ENCODE measurements at regions not wholly inside any gene's neighbourhood (a gene's known extent, or its start where the extent isn't known, plus 50 kb on each side); places are given as distances from the start of the nearest gene placed in this dataset.
"Not testable (repeated sequence)": the region's sequence is repeated elsewhere in the genome, so short reads cannot be mapped to it uniquely, and the experiment has no call there.

- no peak for DNase-seq
Measured at GRCh38 chr4:81804849-81805248, 333.1 kb upstream of the RASGEF1B start.

DNA sequence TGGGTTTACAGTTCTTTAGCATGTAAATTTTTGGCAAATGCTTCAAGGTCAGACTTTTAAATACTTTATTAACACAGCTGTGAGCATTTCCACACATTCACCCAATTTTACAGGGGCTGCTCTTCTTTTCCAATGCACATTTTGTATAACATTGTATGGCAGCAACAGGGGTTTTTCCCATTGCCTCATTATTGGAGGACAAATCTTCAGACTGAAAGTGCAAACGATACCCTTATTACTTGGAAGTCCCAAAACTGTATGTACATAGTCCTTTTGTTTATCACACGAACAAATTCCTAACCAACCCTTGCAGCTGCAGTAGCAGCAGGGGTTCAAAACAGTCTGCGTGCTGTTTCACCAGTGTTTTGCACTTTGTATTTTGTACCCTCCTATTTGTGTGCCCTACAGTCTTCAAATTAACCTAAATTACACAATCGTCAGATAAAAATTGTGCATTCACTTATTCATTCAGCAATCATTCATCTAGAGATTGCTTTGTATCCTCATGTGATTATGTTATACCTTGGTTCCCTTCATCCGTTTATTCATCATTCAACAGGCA lies 330.7 kb upstream of the RASGEF1B start:
- no peak for DNase-seq

DNA sequence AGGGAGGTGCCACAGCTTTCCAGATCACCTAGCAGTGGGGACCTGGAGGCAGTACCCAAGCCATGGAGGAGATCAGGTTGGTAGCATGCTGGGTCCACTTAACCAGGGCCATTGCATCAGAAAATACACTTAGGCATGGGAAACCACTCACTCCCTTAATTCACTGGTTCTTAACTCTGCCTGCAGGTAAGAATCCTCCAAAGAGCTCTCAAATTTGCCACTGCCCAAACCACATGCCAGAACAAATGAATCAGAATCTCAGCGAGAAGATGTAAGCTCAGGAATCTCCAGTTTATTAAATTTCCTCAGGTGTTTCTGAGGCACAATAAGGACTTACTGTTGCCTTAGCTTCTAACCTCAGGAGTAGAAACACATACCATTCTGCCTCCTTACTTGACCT lies 327.7 kb upstream of the RASGEF1B start:
- DNase-seq: no peak

GRCh38 chr4:81796790-81797528 lies 325.3 kb upstream of the RASGEF1B start:
- no peak for DNase-seq

GRCh38 chr4:81792521-81792920 lies 320.8 kb upstream of the RASGEF1B start:
- no peak for DNase-seq

- no peak for DNase-seq
Measured at GRCh38 chr4:81790477-81790876, 318.8 kb upstream of the RASGEF1B start.

DNA sequence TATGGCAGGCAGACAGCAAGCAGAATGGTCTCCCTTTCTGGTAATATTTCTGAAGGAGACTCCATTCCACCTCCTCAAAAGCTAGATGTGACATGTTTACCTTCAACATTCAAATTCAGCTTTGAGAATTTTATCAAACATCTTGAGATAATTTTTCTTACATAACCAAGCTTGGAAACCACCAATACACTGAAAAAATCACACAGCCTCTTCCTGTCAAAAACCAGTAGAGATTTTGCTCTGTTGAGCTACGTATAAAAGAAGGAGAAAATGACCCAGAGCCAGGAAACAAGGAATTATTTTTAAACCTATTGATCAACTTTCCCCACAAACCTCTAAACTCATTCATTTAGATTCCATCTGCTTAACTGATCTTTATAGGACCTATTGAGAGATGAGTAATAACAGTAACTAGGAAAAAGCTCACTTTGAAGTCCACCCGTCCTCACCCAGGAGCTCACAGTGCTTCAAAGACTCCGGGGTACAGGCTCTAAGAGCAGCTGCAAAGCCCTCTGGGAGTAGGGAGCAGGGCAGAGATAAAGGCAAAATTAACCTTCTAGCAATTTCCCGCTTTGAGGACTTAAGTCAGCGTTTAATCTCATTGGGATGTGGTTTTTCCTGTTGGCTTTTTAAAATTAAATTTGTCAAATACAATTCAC lies 318.2 kb upstream of the RASGEF1B start:
- no peak for DNase-seq

- no peak for DNase-seq
Measured at GRCh38 chr4:81789158-81789557, 317.5 kb upstream of the RASGEF1B start.

DNA sequence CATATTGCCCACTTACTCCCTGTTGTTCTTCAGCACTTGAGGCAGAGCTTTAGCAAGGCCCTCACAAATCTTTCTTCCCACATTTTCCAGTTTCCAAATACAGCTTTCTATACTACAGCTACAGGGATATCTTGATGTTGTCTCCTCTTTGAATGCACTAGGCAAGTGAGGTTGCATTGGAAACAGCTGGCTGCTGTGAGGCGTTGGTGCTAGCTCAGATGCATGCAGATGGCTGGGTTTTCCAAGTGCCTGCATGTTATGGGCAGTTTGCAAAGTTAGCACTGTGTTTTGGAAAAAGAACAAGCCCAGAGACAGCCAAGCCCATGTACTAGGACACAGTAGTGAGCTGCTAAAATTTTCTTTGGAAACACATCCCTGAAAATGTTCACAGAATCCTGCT lies 315.1 kb upstream of the RASGEF1B start:
- no peak for DNase-seq

DNA sequence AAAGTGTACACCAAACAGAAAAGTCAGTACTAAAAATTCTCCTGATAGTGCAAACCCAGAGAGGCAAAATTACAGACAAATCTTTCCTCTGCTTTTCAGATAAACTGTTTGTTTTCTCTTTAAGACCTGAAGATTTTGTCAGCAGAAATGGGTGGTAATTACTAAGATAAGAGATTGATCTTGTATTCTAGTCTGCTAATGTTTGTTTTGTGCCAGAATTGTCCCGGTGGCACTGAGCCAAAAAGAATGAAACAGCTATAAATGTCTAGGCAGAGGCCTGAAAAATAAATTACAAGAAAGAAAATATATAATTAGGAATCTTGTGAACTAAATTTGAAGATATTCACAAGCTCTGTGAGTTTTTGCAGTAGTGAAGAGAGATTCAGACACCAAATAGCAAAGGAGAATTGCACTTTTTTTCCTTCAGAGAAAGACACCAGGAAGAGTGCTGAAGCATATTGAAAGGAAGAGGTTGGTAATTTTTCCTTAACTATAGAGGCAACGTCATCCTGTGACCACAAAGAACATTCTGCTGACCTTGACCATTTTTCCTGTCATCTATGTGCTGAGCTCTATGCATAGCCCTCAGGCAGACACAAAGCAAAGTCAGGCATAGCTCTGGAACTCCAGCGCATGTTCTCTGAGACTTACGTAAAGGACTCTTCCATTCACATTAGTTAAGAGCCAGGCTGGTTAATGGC lies 314.5 kb upstream of the RASGEF1B start:
- peak; percentile 33 for DNase-seq

- DNase-seq: no peak
Measured at GRCh38 chr4:81785338-81785737, 313.6 kb upstream of the RASGEF1B start.

DNA sequence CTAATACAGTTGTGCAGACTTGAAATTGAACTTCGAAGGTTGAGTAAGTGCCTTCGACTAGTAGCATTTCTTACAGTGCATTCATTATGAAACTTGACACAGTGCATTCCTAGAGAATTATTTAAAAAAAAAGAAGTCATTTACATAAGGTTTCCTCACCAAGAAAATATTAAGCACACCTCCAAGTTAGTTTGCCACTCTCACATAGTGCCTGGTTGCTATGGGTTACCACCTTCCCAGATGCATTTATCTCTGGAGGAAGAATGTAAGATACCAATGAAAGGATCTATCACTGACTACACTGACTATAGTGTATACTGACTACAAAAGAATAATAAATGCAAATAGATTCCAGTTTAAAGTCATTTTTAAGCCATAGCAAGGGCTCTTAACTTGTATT lies 311.9 kb upstream of the RASGEF1B start:
- DNase-seq: no peak

- DNase-seq: no peak
Measured at GRCh38 chr4:81781799-81782198, 310.1 kb upstream of the RASGEF1B start.

DNA sequence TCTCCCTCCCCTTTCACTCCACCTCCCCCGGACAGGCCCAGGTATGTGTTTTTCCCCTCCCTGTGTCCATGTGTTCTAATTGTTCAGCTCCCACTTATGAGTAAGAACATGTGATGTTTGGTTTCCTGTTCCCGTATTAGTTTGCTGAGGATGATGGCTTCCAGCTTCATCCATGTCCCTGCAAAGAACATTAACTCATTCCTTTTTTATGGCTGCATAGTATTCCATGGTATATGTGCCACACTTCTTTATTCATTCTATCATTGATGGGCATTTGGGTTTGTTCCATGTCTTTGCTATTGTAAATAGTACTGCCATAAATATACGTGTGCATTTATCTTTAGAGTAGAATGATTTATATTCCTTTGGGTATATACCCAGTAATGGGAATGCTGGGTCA lies 306.0 kb upstream of the RASGEF1B start:
- DNase-seq: not testable (repeated sequence)

DNA sequence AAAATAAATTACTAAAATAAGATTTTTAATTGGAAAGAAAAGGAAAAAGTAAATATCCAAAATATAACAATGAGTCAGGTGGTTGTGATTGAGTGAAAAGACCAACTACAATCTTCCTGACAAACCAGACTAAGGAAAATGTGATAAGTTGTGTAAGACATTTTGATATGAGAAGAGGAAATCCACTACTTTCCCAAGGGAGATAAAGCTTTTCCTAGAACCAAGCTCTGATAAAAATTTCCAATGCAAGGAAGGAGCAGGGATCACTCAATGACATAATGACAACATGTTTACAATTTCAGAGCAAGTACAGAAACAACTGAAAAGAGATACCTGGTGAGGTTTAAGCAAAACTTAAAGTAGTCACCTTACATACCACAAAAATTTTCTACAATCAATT lies 305.1 kb upstream of the RASGEF1B start:
- no peak for DNase-seq

DNA sequence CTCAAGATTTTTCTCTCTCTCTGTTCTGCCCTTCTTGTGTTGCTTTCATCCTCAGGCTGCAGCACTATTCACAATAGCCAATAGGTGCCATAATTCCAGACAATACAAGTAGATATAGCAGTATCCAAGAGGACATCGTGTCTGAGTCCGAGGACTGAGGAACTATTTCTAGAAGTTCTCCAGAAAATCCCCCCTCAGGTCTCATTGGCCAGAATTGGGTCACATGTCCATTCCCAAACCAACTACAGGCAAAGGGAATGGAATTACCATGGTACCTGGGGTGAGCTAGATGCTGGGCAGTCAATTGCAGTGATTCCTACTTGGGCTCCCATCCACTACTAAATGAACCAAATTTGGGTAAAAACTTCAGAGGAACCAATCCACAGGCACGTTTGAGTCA lies 301.9 kb upstream of the RASGEF1B start:
- no peak for DNase-seq

- no peak for DNase-seq
Measured at GRCh38 chr4:81771721-81772120, 300.0 kb upstream of the RASGEF1B start.

- no peak for DNase-seq
Measured at GRCh38 chr4:81769244-81769643, 297.5 kb upstream of the RASGEF1B start.

GRCh38 chr4:81758574-81759264 lies 287.0 kb upstream of the RASGEF1B start:
- DNase-seq: no peak

DNA sequence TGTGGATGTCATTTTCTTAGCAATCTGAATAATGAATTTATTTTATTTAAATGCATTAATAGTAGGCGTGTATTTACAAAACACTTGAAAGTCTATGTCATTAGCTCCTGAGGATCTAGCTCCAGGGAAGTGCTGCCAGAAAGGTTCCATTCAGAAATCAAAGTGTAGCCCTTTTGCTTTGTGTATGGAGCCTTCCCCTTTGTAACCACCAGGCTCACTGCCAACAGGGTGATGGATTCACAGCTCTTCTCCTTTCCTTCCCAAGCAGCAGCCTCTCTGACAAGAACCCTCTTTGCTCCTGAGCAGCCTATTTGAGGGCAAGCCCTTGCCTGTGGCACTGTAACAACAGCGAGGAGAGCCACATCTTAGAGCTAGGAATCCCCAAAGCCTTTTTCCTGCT lies 286.0 kb upstream of the RASGEF1B start:
- DNase-seq: peak; percentile 13

DNA sequence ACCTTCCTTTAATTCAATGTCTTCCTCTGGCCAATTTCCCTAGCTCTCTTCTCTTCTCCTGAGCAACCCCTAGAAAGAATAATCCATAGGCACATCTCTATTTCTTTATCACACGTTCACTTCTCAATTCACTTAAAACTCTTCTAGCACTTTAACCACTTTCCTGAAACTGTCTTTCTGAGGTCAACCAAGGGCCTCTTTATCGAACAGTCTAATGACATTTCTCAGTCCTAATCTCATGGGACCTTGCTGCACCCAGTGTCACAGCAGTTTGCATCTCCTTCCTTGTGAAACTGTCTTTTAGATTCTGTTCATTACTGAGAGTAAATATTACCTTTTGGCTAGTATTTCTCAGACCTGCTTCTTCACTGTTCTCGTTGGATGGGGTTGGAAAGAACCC lies 285.3 kb upstream of the RASGEF1B start:
- DNase-seq: no peak

GRCh38 chr4:81756042-81756441 lies 284.3 kb upstream of the RASGEF1B start:
- no peak for DNase-seq

DNA sequence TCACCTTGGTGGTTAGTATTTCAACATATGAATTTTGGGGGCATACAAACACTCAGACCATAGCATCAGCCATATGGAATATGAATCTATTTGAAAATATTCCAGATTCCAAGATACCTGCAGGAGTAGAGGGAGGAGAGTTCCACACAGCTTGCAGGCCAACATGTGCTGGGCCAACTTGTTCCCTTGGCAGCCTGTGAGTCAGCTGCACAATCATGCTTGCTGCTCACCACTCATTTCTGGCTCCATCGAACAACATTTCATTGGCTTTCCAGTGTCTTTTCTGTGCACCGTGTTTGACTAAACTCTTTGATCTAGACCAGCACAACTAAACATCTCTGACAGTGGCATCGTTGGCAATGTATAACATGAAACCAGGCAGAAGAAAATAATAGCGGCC lies 282.5 kb upstream of the RASGEF1B start:
- DNase-seq: no peak
